Activated CD8-positive, alpha-beta T cell treated with anti-CD3 and anti-CD28 coated beads for 36 hours (primary cell): ENCODE measurements at regions not wholly inside any gene's neighbourhood (a gene's known extent, or its start where the extent isn't known, plus 50 kb on each side); places are given as distances from the start of the nearest gene placed in this dataset.

Experiments used
- ATAC-seq: fragments of 200-7000 bp; cut with Tn5 transposase; one replicate; pipeline ENCODE4 v1.10.0; 2021; ENCODE audit warnings: mild to moderate bottlenecking, moderate library complexity
- CTCF ChIA-PET: fragments of 350-600 bp; sonication (Branson Sonifier 250); formaldehyde crosslinking; loops from one replicate; lab custom pipeline; 2021; ENCODE audit warnings: antibody characterized with exemption; lab: Charles Lee
- POLR2A ChIA-PET: fragments of 350-600 bp; sonication (Branson Sonifier 250); formaldehyde crosslinking; loops from one replicate; lab custom pipeline; 2021; ENCODE audit warnings: antibody characterized with exemption; lab: Charles Lee
- DNase-seq: peaks from one replicate; pipeline ENCODE4 v3.0.0-alpha.2; 2020
- H3K27ac Mint-ChIP-seq: one replicate; pipeline ENCODE4 v1.8.0; 2021; ENCODE audit warnings: mild to moderate bottlenecking, mixed read lengths
- H3K27me3 Mint-ChIP-seq: one replicate; pipeline ENCODE4 v1.8.0; 2021; ENCODE audit warnings: mixed read lengths
- H3K36me3 Mint-ChIP-seq: one replicate; pipeline ENCODE4 v1.8.0; 2021; ENCODE audit warnings: low read depth, mixed read lengths
- H3K4me1 Mint-ChIP-seq: one replicate; pipeline ENCODE4 v1.8.0; 2021; ENCODE audit warnings: low read depth, mixed read lengths
- H3K4me3 Mint-ChIP-seq: one replicate; pipeline ENCODE4 v1.8.0; 2021; ENCODE audit warnings: mild to moderate bottlenecking, moderate library complexity, mixed read lengths
- H3K9me3 Mint-ChIP-seq: one replicate; pipeline ENCODE4 v1.8.0; 2021; ENCODE audit warnings: mixed read lengths
- intact Hi-C: fragments of 100-400 bp; cut with micrococcal nuclease; formaldehyde crosslinking; loops from one replicate; pipeline ENCODE4 v1.10.0; 2022
- TF ChIP-seq, protein P1 (sequence below): fragments of 200-600 bp; IDR thresholded peaks from one replicate; pipeline ENCODE4 v1.8.0; 2022; ENCODE audit warnings: antibody characterized with exemption, mild to moderate bottlenecking

DNA sequence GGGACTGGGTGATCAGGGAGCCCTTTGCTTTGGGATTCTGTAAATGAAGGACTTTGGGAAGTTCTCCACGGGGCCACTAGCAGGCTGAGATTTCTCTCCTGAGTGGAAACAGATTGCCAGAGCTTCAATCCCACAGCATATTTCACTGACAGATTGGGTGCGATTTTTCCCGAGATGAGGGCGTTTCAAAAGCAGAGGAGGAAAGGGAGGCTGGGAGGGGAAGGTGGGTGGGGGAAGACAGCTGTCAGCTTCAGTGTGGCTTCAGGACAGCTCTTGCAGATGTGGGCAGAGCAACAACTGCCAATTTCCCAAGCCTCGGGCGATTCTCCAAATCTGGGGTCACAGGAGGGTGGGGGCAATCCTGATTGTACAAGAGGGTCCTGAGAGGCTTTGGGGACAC is 258.5 kb upstream of the ADRA1B start:
- H3K27me3 Mint-ChIP-seq: no peaks in the 10 kb centered on the region
- DNase-seq (no peak), ATAC-seq (no peak)
- ChIA-PET POLR2A (no interaction called here), CTCF (no interaction called here)
- TF ChIP-seq, protein P1, sequence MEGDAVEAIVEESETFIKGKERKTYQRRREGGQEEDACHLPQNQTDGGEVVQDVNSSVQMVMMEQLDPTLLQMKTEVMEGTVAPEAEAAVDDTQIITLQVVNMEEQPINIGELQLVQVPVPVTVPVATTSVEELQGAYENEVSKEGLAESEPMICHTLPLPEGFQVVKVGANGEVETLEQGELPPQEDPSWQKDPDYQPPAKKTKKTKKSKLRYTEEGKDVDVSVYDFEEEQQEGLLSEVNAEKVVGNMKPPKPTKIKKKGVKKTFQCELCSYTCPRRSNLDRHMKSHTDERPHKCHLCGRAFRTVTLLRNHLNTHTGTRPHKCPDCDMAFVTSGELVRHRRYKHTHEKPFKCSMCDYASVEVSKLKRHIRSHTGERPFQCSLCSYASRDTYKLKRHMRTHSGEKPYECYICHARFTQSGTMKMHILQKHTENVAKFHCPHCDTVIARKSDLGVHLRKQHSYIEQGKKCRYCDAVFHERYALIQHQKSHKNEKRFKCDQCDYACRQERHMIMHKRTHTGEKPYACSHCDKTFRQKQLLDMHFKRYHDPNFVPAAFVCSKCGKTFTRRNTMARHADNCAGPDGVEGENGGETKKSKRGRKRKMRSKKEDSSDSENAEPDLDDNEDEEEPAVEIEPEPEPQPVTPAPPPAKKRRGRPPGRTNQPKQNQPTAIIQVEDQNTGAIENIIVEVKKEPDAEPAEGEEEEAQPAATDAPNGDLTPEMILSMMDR: no peak
- no peaks in the 10 kb centered on the region for H3K36me3 Mint-ChIP-seq
- no peaks in the 10 kb centered on the region for H3K9me3 Mint-ChIP-seq
- no peaks in the 10 kb centered on the region for H3K4me1 Mint-ChIP-seq
- no peak overlapping the region for H3K27ac Mint-ChIP-seq
- intact Hi-C loops: no loop called here
- H3K4me3 Mint-ChIP-seq: no peak overlapping the region

DNA sequence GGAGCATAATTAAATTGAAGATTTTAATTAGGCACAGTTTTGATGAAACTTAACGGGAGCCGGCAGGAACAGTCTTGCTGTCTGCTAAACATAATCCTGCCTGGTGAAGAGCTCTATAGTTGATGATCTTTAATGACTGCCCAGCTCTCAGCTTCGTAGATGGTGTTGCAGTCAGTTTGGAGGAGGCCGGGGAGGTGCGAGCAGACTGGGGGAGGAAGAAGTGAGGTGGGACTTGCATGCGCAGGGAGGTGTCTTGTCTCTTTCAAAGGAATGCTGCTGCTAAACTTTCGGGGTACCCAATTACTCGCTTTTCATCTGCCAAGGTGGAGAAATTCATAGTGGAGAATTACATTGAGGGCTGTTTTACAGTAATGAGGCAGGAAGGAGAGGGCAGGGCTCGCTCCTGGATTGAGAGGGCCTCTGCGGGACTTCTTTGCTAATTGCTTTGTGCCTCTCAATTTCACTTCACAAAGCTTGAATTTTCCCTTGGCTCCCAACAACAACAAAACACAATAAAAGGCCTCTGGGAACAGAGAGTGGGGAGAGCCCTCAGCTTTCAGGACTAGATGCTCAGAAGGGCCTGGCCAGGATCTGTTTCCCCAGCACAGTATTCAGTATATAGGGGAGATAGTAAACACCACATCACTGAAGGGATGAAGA is 257.9 kb upstream of the ADRA1B start:
- no peak for ATAC-seq
- Mint-ChIP-seq H3K27ac (no peak overlapping the region), H3K9me3 (no peaks in the 10 kb centered on the region), H3K36me3 (no peaks in the 10 kb centered on the region), H3K4me3 (no peak overlapping the region), H3K27me3 (no peaks in the 10 kb centered on the region), H3K4me1 (no peaks in the 10 kb centered on the region)
- POLR2A ChIA-PET: no interaction called here
- intact Hi-C loops: no loop called here
- no peak for DNase-seq
- TF ChIP-seq, protein P1: no peak
- CTCF ChIA-PET: no interaction called here

DNA sequence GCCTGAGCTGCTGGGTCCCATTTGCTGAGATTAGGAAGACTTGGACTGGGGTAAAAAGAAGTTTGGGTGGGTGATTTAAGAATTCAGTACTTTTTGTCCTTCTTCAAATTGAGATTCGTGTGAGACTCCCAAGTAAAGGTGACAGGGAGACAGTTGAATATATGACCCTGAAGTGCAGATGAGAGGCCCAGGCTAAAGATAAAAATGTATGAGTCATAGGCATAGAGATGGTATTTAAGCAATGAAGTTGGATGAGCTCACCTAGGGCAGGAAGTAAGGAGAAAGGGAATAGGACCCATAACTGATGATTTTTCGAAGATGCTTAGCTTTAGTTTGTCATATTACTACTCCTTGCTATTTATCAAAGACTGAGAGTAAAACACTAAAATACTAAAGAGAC is 255.9 kb upstream of the ADRA1B start:
- ChIA-PET POLR2A (no interaction called here), CTCF (no interaction called here)
- intact Hi-C loops: no loop called here
- ATAC-seq (no peak), DNase-seq (no peak)
- H3K36me3 Mint-ChIP-seq: no peaks in the 10 kb centered on the region
- no peak overlapping the region for H3K27ac Mint-ChIP-seq
- no peak overlapping the region for H3K4me3 Mint-ChIP-seq
- no peaks in the 10 kb centered on the region for H3K4me1 Mint-ChIP-seq
- no peaks in the 10 kb centered on the region for H3K9me3 Mint-ChIP-seq
- H3K27me3 Mint-ChIP-seq: no peaks in the 10 kb centered on the region
- TF ChIP-seq, protein P1: no peak

DNA sequence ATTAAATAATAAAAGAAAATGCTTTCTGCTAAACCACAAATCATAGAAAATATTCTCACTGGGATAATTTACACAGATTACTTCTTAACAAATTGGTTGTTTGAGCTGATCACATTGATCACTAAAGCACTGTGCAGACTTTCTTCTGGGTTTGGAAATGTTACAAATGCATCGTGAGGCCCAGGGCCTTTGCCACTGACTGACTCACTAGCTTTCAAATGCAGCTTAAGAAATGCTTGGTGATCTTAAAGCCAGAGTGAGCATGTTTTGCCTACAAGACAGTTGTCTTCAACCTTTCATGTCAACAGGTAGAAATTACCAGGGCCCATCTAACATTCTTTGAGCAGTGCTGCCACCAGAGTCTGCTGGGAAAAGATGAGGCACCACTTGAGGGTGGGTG is 252.3 kb upstream of the ADRA1B start:
- DNase-seq: no peak
- TF ChIP-seq, protein P1: no peak

GRCh38 chr5:159667286-159667685 is 249.0 kb upstream of the ADRA1B start:
- intact Hi-C loops: no loop called here
- ATAC-seq (no peak), DNase-seq (no peak)
- H3K27me3 Mint-ChIP-seq: peaks cover 2% of the 10 kb centered on the region
- H3K36me3 Mint-ChIP-seq: no peaks in the 10 kb centered on the region
- CTCF ChIA-PET: no interaction called here
- H3K4me3 Mint-ChIP-seq: no peak overlapping the region
- TF ChIP-seq, protein P1: no peak
- H3K9me3 Mint-ChIP-seq: peaks cover 3% of the 10 kb centered on the region
- no peaks in the 10 kb centered on the region for H3K4me1 Mint-ChIP-seq
- H3K27ac Mint-ChIP-seq: no peak overlapping the region
- POLR2A ChIA-PET: no interaction called here

More for the DNA sequence above, 252.3 kb upstream of the ADRA1B start:
- H3K4me1 Mint-ChIP-seq: no peaks in the 10 kb centered on the region
- ATAC-seq: no peak
- CTCF ChIA-PET: no interaction called here
- H3K4me3 Mint-ChIP-seq: no peak overlapping the region
- intact Hi-C loops: no loop called here
- H3K9me3 Mint-ChIP-seq: no peaks in the 10 kb centered on the region
- H3K27me3 Mint-ChIP-seq: no peaks in the 10 kb centered on the region
- H3K36me3 Mint-ChIP-seq: no peaks in the 10 kb centered on the region
- no peak overlapping the region for H3K27ac Mint-ChIP-seq
- POLR2A ChIA-PET: no interaction called here
